ENCODE measurements at regions not wholly inside any gene's neighbourhood (a gene's known extent, or its start where the extent isn't known, plus 50 kb on each side); places are given as distances from the start of the nearest gene placed in this dataset.

DNA sequence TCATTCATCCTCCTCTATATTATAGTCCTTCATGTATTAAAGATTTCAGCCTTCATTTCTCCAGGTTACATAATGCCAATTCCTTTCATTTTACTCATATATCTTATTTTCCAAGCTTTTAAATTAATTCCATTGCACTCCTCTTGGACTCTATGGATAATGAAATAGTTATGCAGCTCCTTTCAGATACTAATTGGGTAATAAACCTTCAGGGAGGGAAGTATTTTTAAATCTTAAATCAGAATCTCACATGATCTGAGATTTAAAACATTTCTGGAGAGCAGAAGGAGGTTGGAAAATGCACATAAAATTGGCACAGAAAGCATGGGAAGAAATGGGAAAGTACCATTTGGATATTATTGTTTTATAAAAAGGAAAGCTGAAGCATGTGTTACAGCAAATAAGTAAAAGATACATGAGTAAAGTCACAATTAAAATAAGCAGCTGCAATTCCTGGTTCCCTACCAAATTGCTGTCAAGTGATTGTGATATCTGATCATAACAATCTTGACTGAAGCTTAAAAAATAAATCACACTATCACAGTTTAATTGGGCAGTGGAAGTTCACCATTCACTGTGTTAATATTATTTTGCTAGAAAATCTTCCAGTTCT, 257.9 kb upstream of the NREP start:
- no peak overlapping the region for H3K4me3 ChIP-seq
- no peaks in the 10 kb centered on the region for H3K36me3 ChIP-seq
- TF ChIP-seq, protein P1, sequence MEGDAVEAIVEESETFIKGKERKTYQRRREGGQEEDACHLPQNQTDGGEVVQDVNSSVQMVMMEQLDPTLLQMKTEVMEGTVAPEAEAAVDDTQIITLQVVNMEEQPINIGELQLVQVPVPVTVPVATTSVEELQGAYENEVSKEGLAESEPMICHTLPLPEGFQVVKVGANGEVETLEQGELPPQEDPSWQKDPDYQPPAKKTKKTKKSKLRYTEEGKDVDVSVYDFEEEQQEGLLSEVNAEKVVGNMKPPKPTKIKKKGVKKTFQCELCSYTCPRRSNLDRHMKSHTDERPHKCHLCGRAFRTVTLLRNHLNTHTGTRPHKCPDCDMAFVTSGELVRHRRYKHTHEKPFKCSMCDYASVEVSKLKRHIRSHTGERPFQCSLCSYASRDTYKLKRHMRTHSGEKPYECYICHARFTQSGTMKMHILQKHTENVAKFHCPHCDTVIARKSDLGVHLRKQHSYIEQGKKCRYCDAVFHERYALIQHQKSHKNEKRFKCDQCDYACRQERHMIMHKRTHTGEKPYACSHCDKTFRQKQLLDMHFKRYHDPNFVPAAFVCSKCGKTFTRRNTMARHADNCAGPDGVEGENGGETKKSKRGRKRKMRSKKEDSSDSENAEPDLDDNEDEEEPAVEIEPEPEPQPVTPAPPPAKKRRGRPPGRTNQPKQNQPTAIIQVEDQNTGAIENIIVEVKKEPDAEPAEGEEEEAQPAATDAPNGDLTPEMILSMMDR (IDR thresholded peaks at IDR 0.05), result no peak
- TF ChIP-seq POLR2AphosphoS5 (IDR thresholded peaks at IDR 0.05) (no peak), POLR2A (IDR thresholded peaks at IDR 0.05) (no peak)
- H3K27ac ChIP-seq, result no peak overlapping the region
- H3K4me1 ChIP-seq (replicated peaks), result no peaks in the 10 kb centered on the region
- DNase-seq (ENCODE audit: low spot score), result no peak
- no peaks in the 10 kb centered on the region for H3K9me3 ChIP-seq
- intact Hi-C loops (cut with DNase I), result no loop called here
- no peaks in the 10 kb centered on the region for H3K27me3 ChIP-seq (replicated peaks; ENCODE audit: insufficient read depth)

DNA sequence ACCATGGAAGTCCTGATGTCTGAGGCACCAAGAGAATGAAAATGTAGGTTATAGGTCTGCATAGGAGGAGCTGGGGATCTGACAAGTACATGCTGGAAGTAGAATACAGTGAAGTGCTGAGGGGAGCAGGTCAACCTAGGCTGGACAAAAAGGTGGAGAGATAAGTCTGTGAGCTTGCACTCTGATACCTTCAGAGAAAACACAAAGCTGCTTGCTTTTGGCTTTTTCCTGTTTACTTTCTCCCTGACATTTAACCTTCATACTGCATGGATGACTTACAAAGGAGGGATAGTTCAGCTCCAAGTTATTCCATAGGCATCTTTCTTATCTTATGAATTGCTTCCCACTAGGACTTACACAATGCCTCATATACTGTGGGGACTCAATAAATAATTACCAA, 256.7 kb upstream of the NREP start:
- TF ChIP-seq POLR2A (IDR thresholded peaks at IDR 0.05) (no peak), POLR2AphosphoS5 (IDR thresholded peaks at IDR 0.05) (no peak)
- TF ChIP-seq, protein P1 (IDR thresholded peaks at IDR 0.05), result no peak
- H3K4me3 ChIP-seq, result no peak overlapping the region
- intact Hi-C loops (cut with DNase I), result no loop called here

DNA sequence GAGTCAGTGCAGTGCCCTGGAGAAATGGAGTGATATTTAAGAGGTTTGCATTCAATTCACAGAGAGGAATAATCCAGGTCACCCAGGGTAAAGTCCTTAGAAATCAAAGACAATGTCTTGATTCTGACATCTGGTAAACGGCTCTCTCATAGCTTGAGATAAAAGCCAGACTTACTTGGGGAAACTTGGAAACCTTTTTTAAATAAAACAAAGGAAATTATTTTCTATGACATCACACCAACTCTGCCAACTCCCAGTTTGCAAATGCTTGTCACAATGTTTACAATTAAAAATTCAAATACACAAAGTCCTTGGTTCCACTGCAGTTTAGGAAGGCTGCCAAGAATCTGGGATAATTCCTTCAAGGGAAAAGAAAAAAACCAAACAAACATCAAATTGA, 255.1 kb upstream of the NREP start:
- TF ChIP-seq POLR2AphosphoS5 (IDR thresholded peaks at IDR 0.05) (no peak), POLR2A (IDR thresholded peaks at IDR 0.05) (no peak)
- TF ChIP-seq, protein P1 (IDR thresholded peaks at IDR 0.05), result no peak
- WGBS, result 16% methylated on average over 1 of the region's 1 CpG
- H3K27ac ChIP-seq, result no peak overlapping the region
- H3K36me3 ChIP-seq, result no peaks in the 10 kb centered on the region
- H3K4me3 ChIP-seq, result no peak overlapping the region
- no peaks in the 10 kb centered on the region for H3K27me3 ChIP-seq (replicated peaks; ENCODE audit: insufficient read depth)
- H3K9me3 ChIP-seq, result no peaks in the 10 kb centered on the region
- intact Hi-C loops (cut with DNase I), result no loop called here
- H3K4me1 ChIP-seq (replicated peaks), result no peaks in the 10 kb centered on the region
- DNase-seq (ENCODE audit: low spot score), result no peak

More for the DNA sequence above, 256.7 kb upstream of the NREP start:
- no peak for DNase-seq (ENCODE audit: low spot score)
- H3K27ac ChIP-seq, result no peak overlapping the region
- no peaks in the 10 kb centered on the region for H3K36me3 ChIP-seq
- no peaks in the 10 kb centered on the region for H3K27me3 ChIP-seq (replicated peaks; ENCODE audit: insufficient read depth)
- no peaks in the 10 kb centered on the region for H3K9me3 ChIP-seq
- H3K4me1 ChIP-seq (replicated peaks), result no peaks in the 10 kb centered on the region

DNA sequence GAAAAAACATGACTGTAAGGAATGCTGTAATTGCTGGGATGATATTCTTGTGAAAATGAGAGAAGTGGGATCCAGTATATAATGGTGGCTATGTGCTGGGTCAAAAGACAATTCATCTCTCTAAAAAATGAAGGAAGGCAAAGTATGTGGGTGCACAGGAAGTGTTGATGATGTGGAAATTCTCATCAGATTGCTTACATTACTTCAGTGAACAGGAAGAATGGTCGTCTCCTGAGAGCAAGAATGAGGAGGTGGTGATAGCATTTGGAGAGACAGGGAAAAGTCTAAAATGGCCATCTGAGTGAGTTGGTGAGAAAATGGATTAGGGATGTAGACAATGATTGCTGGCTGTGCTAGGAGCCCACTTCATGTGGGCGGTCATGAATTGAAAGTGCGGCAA, 253.5 kb upstream of the NREP start:
- Histone ChIP-seq H3K9me3 (no peaks in the 10 kb centered on the region), H3K27me3 (replicated peaks; ENCODE audit: insufficient read depth) (no peaks in the 10 kb centered on the region), H3K36me3 (no peaks in the 10 kb centered on the region), H3K27ac (no peak overlapping the region), H3K4me3 (no peak overlapping the region), H3K4me1 (replicated peaks) (no peaks in the 10 kb centered on the region)
- WGBS, result 96% methylated on average over 3 of the region's 3 CpGs
- intact Hi-C loops (cut with DNase I), result no loop called here
- DNase-seq (ENCODE audit: low spot score), result no peak
- no peak for TF ChIP-seq POLR2AphosphoS5 (IDR thresholded peaks at IDR 0.05)
- no peak for TF ChIP-seq POLR2A (IDR thresholded peaks at IDR 0.05)
- TF ChIP-seq, protein P1 (IDR thresholded peaks at IDR 0.05), result no peak

DNA sequence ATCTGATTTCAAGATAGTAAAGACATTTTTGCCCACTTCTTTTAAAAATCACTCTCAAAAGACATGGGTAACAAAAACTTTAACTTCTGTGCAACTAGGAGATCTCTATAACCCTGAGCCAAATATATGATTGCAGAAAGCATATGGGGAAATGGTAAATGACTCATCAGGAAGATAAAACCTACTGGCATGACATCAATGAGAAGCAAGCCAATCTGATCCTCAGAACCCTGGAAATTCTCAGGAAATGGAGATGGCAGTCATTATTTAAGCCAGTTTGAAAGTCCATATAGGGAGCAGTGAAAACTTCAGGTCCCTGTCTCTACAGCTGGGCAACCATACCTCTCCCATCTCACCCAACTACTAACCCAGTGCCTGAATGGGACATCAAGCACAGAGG, 249.7 kb upstream of the NREP start:
- no peak overlapping the region for H3K27ac ChIP-seq
- intact Hi-C loops (cut with DNase I), result no loop called here
- no peaks in the 10 kb centered on the region for H3K4me1 ChIP-seq (replicated peaks)
- no peaks in the 10 kb centered on the region for H3K9me3 ChIP-seq
- no peak overlapping the region for H3K4me3 ChIP-seq
- DNase-seq (ENCODE audit: low spot score), result no peak
- no peak for TF ChIP-seq POLR2AphosphoS5 (IDR thresholded peaks at IDR 0.05)
- TF ChIP-seq POLR2A (IDR thresholded peaks at IDR 0.05), result no peak
- TF ChIP-seq, protein P1 (IDR thresholded peaks at IDR 0.05), result no peak
- H3K27me3 ChIP-seq (replicated peaks; ENCODE audit: insufficient read depth), result no peaks in the 10 kb centered on the region
- no peaks in the 10 kb centered on the region for H3K36me3 ChIP-seq

All from prostate gland (tissue), 2 donors.